HG03354 (cell line): ENCODE measurements at regions not wholly inside any gene's neighbourhood (a gene's known extent, or its start where the extent isn't known, plus 50 kb on each side); places are given as distances from the start of the nearest gene placed in this dataset.
"Not testable (repeated sequence)": the region's sequence is repeated elsewhere in the genome, so short reads cannot be mapped to it uniquely, and the experiment has no call there.

Source experiments
- ATAC-seq: cut with Tn5 transposase; IDR thresholded peaks from one replicate; pipeline ENCODE4 v1.9.1; 2021; ENCODE audit warnings: mild to moderate bottlenecking; ENCODE audit not compliant: unreplicated experiment, poor library complexity, severe bottlenecking

DNA sequence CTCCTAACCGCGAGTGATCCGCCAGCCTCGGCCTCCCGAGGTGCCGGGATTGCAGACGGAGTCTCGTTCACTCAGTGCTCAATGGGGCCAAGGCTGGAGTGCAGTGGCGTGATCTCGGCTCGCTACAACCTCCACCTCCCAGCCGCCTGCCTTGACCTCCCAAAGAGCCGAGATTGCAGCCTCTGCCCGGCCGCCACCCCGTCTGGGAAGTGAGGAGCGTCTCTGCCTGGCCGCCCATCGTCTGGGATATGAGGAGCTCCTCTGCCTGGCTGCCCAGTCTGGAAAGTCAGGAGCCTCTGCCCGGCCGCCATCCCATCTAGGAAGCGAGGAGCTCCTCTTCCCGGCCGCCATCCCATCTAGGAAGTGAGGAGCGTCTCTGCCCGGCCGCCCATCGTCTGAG is 58.8 kb upstream of the ANKRD30BL start:
- not testable (repeated sequence) for ATAC-seq

DNA sequence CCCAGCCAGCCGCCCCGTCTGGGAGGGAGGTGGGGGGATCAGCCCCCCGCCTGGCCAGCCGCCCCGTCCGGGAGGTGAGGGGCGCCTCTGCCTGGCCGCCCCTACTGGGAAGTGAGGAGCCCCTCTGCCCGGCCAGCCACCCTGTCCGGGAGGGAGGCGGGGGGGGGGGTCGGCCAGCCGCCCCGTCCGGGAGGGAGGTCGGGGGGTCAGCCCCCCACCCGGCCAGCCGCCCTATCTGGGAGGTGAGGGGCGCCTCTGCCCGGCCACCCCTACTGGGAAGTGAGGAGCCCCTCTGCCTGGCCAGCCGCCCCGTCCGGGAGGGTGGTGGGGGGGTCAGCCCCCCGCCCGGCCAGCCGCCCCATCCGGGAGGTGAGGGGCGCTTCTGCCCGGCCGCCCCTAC is 60.1 kb upstream of the ANKRD30BL start:
- not testable (repeated sequence) for ATAC-seq

DNA sequence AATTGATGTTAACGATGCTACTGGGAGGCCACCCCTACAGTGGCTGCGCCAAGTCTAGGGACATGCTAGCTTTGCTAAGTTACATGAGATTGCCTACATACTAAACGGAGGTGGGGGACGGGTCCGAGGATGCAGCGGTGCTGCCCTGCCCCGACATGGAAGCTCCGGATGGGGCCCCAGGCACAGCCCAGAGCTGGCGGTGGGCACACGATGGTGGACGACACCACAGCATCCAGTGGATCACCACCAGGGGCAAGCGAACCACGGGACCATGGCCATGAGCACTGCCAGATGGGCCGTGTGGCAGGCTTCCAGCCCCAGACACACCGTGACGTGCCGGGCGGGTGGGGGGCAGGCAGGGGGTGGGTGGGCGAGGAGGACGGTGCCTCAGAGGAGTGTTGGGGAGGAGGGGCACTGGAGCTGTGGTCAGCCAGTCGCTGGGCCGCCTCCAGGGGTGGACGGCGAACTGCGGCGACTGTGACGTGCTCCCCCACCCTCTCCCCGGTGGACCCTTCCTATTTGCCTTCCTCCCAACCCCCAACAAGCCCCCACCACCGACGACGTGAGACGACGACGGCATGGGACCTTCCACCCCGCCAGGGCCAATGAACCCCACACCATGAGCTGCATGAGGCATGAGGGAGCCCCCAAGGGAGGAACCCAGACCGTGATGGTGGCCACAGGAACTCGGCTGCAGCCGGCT is 90.6 kb upstream of the ANKRD30BL start:
- ATAC-seq: no peak

- no peak for ATAC-seq
Measured at GRCh38 chr2:132252894-132253264, 91.1 kb upstream of the ANKRD30BL start.

DNA sequence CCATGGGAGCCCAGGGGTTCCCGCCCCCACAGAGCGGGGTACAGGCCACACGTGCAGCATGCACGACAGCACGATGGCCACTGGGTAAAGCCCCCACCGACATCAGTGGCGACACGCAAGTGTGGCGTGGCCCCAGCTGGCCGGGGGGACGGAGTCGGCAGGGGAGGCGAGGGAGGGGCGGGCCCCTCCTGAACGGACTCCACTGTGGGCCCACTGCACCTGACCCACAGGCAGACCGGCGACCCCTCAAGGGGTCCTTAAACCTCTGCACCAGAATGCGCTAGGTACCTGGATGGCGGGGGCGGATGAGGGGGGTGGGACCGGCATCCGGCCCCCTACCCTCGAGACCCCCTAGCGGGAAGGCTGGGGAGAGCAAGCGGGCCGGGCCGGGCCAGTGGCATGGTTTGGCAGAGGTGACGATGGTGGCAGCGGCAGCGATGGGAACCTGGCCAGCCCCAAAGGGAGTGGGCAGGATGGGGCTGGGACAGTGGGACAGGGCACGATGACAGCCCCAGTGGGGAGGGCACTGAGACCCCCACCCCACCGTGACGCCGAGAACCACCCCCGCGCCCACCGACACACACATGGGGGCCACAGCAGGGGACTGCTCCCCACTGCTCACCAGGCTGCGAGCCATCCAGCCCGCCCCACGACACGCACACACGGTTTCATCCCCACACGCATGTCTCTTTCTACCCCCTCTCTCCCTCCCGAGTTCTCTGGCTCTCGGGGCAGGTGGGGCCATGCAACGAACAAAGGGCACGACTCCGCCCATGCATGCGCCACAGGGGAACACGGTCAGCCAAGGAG is 91.9 kb upstream of the ANKRD30BL start:
- no peak for ATAC-seq

DNA sequence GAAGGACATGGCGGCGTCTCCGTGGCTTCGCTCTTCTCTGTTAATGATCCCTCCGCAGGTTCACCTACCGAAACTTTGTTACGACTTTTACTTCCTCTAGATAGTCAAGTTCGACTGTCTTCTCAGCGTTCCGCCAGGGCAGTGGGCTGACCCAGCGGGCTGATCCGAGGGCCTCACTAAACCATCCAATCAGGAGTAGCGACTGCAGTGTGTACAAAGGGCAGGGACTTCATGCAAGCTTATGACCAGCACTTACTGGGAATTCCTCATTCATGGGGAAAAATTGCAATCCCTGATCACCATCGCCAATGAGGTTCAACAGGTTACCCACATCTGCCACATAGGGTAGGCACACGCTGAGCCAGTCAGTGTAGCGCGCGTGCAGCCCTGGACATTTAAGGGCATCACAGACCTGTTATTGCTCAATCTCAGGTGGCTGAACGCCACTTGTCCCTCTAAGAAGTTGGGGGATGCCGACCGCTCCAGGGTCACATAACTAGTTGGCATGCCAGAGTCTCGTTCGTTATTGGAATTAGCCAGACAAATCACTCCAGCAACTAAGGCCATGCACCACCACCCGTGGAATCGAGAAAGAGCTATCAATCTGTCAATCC is 92.7 kb upstream of the ANKRD30BL start:
- ATAC-seq: not testable (repeated sequence)

DNA sequence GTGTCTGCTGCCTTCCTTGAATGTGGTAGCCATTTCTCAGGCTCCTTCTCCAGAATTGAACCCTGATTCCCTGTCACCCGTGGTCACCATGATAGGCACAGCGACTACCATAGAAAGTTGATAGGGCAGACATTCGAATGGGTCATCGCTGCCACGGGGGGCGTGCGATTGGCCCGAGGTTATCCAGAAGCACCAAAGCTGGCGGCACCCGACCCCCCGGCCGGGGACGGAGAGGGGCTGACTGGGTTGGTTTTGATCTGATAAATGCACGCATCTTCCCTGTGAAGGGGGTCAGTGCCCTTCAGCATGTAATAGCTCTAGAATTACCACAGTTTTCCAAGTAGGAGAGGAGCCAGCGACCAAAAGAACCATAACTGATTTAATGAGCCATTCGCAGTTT is 94.0 kb upstream of the ANKRD30BL start:
- no peak for ATAC-seq

GRCh38 chr2:132256251-132256902 is 94.6 kb upstream of the ANKRD30BL start:
- no peak for ATAC-seq

GRCh38 chr2:132256903-132257300 is 95.2 kb upstream of the ANKRD30BL start:
- ATAC-seq: not testable (repeated sequence)

DNA sequence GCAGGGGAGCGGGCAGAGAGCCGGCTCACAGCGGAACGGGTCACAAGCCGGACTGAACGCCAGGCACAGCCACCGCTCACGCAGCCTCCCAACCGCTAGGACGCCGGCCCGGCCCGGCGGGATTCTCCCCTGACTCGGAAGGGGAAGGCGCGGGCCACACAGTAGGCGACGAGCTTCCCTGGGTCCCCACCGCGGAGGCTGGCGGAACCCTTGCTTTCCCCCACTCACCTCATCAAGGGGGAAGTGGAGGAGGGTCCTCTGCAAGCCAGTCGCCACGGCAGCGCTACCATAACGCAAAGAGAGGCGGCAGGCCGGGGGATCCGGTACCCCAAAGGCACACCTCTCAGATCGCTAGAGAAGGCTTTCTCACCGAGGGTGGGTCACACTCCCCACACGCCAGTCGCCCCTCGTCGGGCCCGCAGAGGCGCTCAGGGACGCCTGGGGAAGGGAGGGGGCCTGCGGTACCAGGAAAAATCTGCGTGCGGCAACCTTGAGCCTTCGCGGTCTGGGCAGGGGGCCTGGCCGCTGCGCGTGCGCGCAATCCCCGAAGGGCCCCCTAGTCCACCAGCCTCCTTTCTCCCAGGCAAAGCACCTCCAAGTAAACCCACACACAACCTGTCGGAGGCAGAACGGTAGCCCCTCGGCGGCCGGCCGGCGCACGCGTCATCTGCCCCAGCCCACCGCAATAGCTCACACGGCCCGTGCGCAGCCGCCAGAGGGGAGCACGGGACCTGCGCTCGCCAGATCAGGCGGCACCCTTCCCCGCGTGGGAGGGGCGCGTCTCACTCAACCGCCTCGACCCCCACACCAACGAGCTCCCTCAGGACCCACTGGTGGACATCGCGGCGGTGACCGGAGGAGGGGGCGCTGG is 95.8 kb upstream of the ANKRD30BL start:
- not testable (repeated sequence) for ATAC-seq

GRCh38 chr2:132259276-132259675 is 97.5 kb upstream of the ANKRD30BL start:
- not testable (repeated sequence) for ATAC-seq

GRCh38 chr2:132265595-132265994 is 103.8 kb upstream of the ANKRD30BL start:
- not testable (repeated sequence) for ATAC-seq

- ATAC-seq: no peak
Measured at GRCh38 chr2:132267105-132267497, 105.3 kb upstream of the ANKRD30BL start.

DNA sequence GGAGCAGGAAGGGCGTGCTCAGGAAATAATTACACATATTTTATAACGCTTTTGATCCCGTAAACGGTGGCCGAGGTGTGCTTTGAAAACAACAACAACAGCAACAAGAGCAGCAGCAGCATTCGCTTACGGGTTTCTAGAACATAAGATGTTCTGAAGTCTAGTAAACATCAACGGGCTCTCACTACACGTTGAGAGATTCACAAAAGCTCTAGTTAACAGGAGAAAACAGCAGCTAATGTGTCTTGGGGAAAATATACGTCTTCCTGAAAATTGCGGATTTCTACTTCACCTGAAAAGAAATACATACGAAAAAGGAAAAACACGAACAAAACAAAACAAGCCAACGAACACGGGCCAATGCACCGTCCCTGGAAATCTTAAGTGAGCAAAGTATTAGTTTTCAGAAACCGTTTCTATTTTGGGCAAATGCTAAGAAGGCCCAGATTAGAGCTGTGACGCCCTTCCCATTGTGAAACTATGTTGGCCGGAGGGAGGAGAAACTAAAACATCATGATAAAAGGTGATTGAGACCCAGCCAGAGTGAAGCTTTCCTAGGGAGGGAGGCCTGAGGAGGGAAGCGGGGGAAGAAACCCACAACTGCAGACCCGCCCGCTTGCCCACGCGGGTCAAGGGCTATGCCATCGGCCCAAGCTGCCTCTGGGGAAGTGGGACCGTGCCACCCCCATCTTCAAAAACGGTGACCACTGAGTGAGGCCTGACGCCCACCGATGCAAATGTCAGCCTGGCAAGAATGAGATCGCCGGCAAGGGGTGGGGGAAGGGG is 105.9 kb upstream of the ANKRD30BL start:
- ATAC-seq: not testable (repeated sequence)

DNA sequence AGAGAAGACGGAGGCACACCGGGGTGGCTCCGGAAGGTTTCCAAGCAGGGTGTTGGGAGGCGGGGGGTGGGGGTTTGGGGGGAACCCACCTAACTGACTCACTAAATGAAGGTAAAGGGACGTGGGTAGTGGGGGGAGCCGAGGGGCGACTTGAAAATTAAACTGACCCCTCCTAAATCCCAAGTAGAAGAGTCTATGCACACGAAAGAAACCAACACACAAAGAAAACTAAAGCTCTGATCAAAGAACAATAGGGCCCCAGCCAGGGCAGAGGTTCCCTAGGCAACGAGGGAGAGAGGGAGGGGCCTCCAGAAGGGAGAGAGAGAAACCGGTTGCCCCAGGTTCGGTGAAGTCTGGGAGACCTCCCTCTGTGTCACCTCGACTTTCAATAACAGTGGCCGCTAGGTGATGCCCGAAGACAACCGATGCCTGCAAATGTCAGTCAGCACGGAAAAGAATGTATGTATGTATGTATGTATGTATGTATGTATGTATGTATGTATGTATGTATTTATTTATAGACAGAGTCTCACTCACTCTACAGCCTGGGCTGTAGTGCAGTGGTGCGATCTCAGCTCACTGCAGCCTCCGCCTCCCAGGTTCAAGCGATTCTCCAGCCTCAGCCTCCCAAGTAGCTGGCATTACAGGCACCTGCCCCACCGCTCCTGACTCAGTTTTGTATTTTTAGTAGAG is 106.7 kb upstream of the ANKRD30BL start:
- ATAC-seq: peak; percentile 60

DNA sequence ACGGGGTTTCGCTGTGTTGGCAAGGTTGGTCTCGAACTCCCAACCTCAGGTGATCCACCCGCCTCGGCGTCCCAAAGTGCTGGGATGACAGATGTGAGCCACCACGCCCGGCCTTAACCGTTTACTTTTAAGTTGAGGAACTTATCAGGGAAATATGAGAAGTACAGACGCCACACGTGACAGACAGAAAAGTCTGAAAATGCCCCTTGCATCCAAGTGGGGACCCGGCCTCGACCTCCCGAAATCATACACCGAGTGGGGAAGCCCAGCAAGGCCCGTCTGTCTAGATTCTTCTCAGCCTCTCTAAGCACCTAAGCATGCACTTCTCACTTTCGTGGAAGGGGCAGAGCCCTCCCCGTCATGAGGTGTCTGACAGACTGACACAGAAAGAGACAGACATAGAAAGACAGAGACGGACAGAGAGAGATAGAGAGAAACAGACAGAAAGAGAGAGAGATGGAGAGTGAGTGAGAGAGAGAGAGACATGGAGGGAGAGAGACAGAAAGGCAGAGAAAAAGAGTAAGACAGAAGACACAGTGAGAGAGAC is 107.3 kb upstream of the ANKRD30BL start:
- no peak for ATAC-seq

GRCh38 chr2:132270255-132270654 is 108.5 kb upstream of the ANKRD30BL start:
- no peak for ATAC-seq
